ENCODE measurements at regions not wholly inside any gene's neighbourhood (a gene's known extent, or its start where the extent isn't known, plus 50 kb on each side); places are given as distances from the start of the nearest gene placed in this dataset.

DNA sequence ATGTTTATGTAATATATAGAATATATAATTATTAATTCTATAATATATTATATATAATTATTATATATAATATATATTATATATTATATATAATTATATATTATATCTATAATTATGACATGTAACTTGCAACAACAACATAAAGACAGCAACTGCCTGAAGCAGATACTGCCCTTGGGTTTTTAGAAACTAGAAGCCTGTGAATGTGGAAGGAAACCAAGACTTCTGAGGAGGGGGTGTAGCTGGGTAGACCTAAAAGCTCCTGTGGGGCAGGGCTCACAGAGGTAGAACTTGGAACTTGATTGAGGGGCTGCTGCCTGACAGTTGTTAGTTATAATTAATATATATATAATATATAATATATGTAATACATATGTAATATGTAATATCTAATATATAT lies 167.2 kb upstream of the SLIT2 start:
- no peaks in the 10 kb centered on the region for H3K36me3 ChIP-seq (ENCODE audit: control insufficient read depth, insufficient read depth, low read length)
- POLR2A ChIA-PET: no interaction called here
- Mint-ChIP-seq H3K27me3 (ENCODE audit: insufficient read depth, unreplicated experiment) (no peaks in the 10 kb centered on the region), H3K4me3 (ENCODE audit: unreplicated experiment) (no peak overlapping the region), H3K36me3 (ENCODE audit: insufficient read depth, unreplicated experiment) (no peaks in the 10 kb centered on the region), H3K27ac (ENCODE audit: unreplicated experiment) (no peak overlapping the region), H3K4me1 (ENCODE audit: low read depth, unreplicated experiment) (no peaks in the 10 kb centered on the region), H3K9me3 (ENCODE audit: unreplicated experiment) (no peaks in the 10 kb centered on the region)
- BruUV-seq (replicated peaks): no TSS peak
- no peaks in the 10 kb centered on the region for H3K4me1 ChIP-seq
- DNase-seq: no peak
- TF ChIP-seq, protein P1, sequence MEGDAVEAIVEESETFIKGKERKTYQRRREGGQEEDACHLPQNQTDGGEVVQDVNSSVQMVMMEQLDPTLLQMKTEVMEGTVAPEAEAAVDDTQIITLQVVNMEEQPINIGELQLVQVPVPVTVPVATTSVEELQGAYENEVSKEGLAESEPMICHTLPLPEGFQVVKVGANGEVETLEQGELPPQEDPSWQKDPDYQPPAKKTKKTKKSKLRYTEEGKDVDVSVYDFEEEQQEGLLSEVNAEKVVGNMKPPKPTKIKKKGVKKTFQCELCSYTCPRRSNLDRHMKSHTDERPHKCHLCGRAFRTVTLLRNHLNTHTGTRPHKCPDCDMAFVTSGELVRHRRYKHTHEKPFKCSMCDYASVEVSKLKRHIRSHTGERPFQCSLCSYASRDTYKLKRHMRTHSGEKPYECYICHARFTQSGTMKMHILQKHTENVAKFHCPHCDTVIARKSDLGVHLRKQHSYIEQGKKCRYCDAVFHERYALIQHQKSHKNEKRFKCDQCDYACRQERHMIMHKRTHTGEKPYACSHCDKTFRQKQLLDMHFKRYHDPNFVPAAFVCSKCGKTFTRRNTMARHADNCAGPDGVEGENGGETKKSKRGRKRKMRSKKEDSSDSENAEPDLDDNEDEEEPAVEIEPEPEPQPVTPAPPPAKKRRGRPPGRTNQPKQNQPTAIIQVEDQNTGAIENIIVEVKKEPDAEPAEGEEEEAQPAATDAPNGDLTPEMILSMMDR (IDR thresholded peaks at IDR 0.05; ENCODE audit: insufficient read depth in 1 of 2, low read depth in 1 of 2, low read length in 1 of 2, severe bottlenecking in 1 of 2, unreplicated experiment in 1 of 2): no peak
- CTCF ChIA-PET: no interaction called here
- no peaks in the 10 kb centered on the region for H3K27me3 ChIP-seq (replicated peaks; ENCODE audit: control insufficient read depth, insufficient read depth, low read length)
- no peaks in the 10 kb centered on the region for H3K9me3 ChIP-seq
- H3K4me3 ChIP-seq (ENCODE audit: low read depth, low read length): no peak overlapping the region
- intact Hi-C loops (cut with micrococcal nuclease; ENCODE audit: unreplicated experiment): no loop called here

DNA sequence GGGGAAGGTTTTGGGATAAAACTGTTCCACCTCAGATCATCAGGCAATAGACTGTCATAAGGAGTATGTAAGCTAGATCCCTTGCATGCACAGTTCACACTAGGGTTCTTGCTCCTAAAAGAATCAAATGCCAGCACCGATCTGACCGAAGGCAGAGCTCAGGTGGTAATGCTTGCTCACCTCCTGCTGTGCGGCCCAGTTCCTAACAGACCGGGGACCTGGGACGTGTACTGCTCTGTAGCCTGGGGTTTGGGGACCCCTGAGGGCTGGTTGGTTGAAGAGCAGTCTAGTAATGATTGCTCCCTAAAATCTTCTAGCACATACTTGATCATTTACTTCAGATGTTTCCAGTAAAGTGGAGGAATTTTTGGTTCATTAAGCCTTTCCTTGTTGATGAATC lies 173.1 kb upstream of the SLIT2 start:
- TF ChIP-seq, protein P1 (IDR thresholded peaks at IDR 0.05; ENCODE audit: insufficient read depth in 1 of 2, low read depth in 1 of 2, low read length in 1 of 2, severe bottlenecking in 1 of 2, unreplicated experiment in 1 of 2): no peak
- H3K36me3 ChIP-seq (ENCODE audit: control insufficient read depth, insufficient read depth, low read length): no peaks in the 10 kb centered on the region
- H3K27me3 ChIP-seq (replicated peaks; ENCODE audit: control insufficient read depth, insufficient read depth, low read length): no peaks in the 10 kb centered on the region
- H3K27me3 Mint-ChIP-seq (ENCODE audit: insufficient read depth, unreplicated experiment): no peaks in the 10 kb centered on the region
- H3K9me3 ChIP-seq: no peaks in the 10 kb centered on the region
- H3K4me1 Mint-ChIP-seq (ENCODE audit: low read depth, unreplicated experiment): no peaks in the 10 kb centered on the region
- DNase-seq: no peak
- no peak overlapping the region for H3K4me3 Mint-ChIP-seq (ENCODE audit: unreplicated experiment)
- H3K4me1 ChIP-seq: peaks cover 3% of the 10 kb centered on the region
- intact Hi-C loops (cut with micrococcal nuclease; ENCODE audit: unreplicated experiment): no loop called here
- ChIA-PET POLR2A (no interaction called here), CTCF (no interaction called here)
- no TSS peak for BruUV-seq (replicated peaks)
- H3K27ac Mint-ChIP-seq (ENCODE audit: unreplicated experiment): no peak overlapping the region
- no peak overlapping the region for H3K4me3 ChIP-seq (ENCODE audit: low read depth, low read length)
- no peaks in the 10 kb centered on the region for H3K36me3 Mint-ChIP-seq (ENCODE audit: insufficient read depth, unreplicated experiment)
- H3K9me3 Mint-ChIP-seq (ENCODE audit: unreplicated experiment): no peaks in the 10 kb centered on the region

DNA sequence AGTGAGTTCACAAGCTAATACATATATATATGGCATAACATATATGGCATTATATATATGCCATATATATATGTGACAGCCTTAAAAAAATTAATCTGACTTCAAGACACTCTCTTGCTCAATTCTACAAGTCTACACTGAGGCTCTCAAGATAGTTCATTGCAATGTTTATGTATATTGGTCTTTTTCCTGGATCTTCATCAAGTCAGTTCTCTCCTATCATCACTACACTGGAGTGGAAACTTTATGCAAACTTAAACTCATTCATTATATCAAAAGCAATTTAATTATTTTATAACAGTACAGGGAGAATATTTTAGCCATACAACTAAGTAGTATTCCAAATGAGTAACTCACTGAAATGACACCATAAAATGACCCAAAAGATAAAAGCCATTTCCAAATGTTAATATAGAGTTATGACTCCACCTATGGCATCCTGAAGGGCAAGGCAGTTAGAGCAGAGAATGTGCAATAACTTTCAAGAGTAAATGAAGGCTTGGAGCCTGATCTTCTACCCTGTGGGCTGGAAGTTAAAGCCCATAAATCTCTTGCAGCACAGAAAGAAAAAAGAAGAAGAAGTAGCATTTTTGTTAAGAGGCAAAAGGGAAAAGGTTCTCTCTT lies 176.3 kb upstream of the SLIT2 start:
- H3K4me3 ChIP-seq (ENCODE audit: low read depth, low read length): no peak overlapping the region
- BruUV-seq (replicated peaks): no TSS peak
- Mint-ChIP-seq H3K27me3 (ENCODE audit: insufficient read depth, unreplicated experiment) (no peaks in the 10 kb centered on the region), H3K4me1 (ENCODE audit: low read depth, unreplicated experiment) (no peaks in the 10 kb centered on the region), H3K27ac (ENCODE audit: unreplicated experiment) (no peak overlapping the region), H3K4me3 (ENCODE audit: unreplicated experiment) (no peak overlapping the region), H3K36me3 (ENCODE audit: insufficient read depth, unreplicated experiment) (no peaks in the 10 kb centered on the region), H3K9me3 (ENCODE audit: unreplicated experiment) (no peaks in the 10 kb centered on the region)
- no peaks in the 10 kb centered on the region for H3K27me3 ChIP-seq (replicated peaks; ENCODE audit: control insufficient read depth, insufficient read depth, low read length)
- H3K36me3 ChIP-seq (ENCODE audit: control insufficient read depth, insufficient read depth, low read length): no peaks in the 10 kb centered on the region
- intact Hi-C loops (cut with micrococcal nuclease; ENCODE audit: unreplicated experiment): no loop called here
- TF ChIP-seq, protein P1 (IDR thresholded peaks at IDR 0.05; ENCODE audit: insufficient read depth in 1 of 2, low read depth in 1 of 2, low read length in 1 of 2, severe bottlenecking in 1 of 2, unreplicated experiment in 1 of 2): no peak
- peaks cover 3% of the 10 kb centered on the region for H3K4me1 ChIP-seq
- no peaks in the 10 kb centered on the region for H3K9me3 ChIP-seq
- POLR2A ChIA-PET: no interaction called here
- no peak for DNase-seq
- CTCF ChIA-PET: no interaction called here

Data from Caco-2 (cell line).